T-cell (primary cell): ENCODE measurements at regions not wholly inside any gene's neighbourhood (a gene's known extent, or its start where the extent isn't known, plus 50 kb on each side); places are given as distances from the start of the nearest gene placed in this dataset.

Experiments used
- ATAC-seq, 4 experiments: fragments of 200-7000 bp in 3 of 4; fragments of 150-1000 bp in 1 of 4; cut with Tn5 transposase; replicated peaks in 1 of 4; 1 replicate in 3 of 4; 2 replicates in 1 of 4; pipeline ENCODE4 v1.10.0; 2021; ENCODE audit warnings: moderate library complexity in 3 of 4, mild to moderate bottlenecking in 2 of 4, moderate number of reproducible peaks in 1 of 4
- CTCF ChIA-PET, 2 donors: fragments of 300-600 bp; sonication (Branson Sonifier 250); formaldehyde crosslinking; loops; one replicate each; lab custom pipeline; 2022; ENCODE audit warnings: antibody characterized with exemption in 2 of 2; lab: Charles Lee
- POLR2A ChIA-PET, 2 donors: fragments of 300-600 bp; sonication (Branson Sonifier 250); formaldehyde crosslinking; loops; one replicate each; lab custom pipeline; 2022; ENCODE audit warnings: antibody characterized with exemption in 2 of 2; lab: Charles Lee
- DNase-seq, 35 experiments: peaks; one replicate each; pipeline versions ENCODE4 v3.0.0 to v3.0.0-alpha.2; 2013 to 2023
- H3K27ac ChIP-seq: one replicate; pipeline ENCODE4 v1.5.1; 2013; ENCODE audit warnings: low read length
- H3K27me3 ChIP-seq, 2 experiments: replicated peaks in 1 of 2; 1 replicate in 1 of 2; 2 replicates in 1 of 2; pipeline versions ENCODE4 v1.6.1 to v1.7.0; 2013; ENCODE audit warnings: low read length in 1 of 2, mixed read lengths in 1 of 2; ENCODE audit not compliant: control insufficient read depth in 2 of 2, insufficient read depth in 2 of 2; ENCODE audit errors: extremely low read depth in 1 of 2
- H3K36me3 ChIP-seq, 2 donors: 1 replicate in 1 of 2; 2 replicates in 1 of 2; pipeline versions ENCODE4 v1.6.1 to v1.7.0; 2013; ENCODE audit warnings: low read length in 1 of 2; ENCODE audit not compliant: control insufficient read depth in 2 of 2, insufficient read depth in 1 of 2; ENCODE audit errors: extremely low read depth in 1 of 2
- H3K4me1 ChIP-seq, 2 experiments: 1 replicate in 1 of 2; 2 replicates in 1 of 2; pipeline versions ENCODE4 v1.6.1 to v1.7.0; 2013; ENCODE audit warnings: low read length in 2 of 2, mixed read lengths in 1 of 2; ENCODE audit not compliant: insufficient read depth in 2 of 2, control insufficient read depth in 1 of 2; ENCODE audit errors: extremely low read depth in 1 of 2
- H3K4me3 ChIP-seq, 2 donors: 1 replicate in 1 of 2; 2 replicates in 1 of 2; pipeline versions ENCODE4 v1.5.1 to v1.7.0; 2013; ENCODE audit warnings: mild to moderate bottlenecking in 2 of 2, low read length in 1 of 2, moderate library complexity in 1 of 2; ENCODE audit not compliant: control insufficient read depth in 1 of 2; ENCODE audit errors: extremely low read depth in 1 of 2
- H3K9me3 ChIP-seq: 2 replicates; pipeline ENCODE4 v1.7.0; 2013
- H3K27ac Mint-ChIP-seq, 2 donors: one replicate each; pipeline ENCODE4 v1.8.0; 2020 to 2021; ENCODE audit warnings: mild to moderate bottlenecking in 2 of 2, mixed read lengths in 2 of 2
- H3K27me3 Mint-ChIP-seq, 2 donors: one replicate each; pipeline ENCODE4 v1.8.0; 2021 to 2022; ENCODE audit warnings: mixed read lengths in 2 of 2
- H3K36me3 Mint-ChIP-seq: one replicate; pipeline ENCODE4 v1.8.0; 2021; ENCODE audit warnings: mixed read lengths
- H3K4me1 Mint-ChIP-seq, 3 donors: one replicate each; pipeline ENCODE4 v1.8.0; 2020 to 2022; ENCODE audit warnings: mixed read lengths in 3 of 3, mild to moderate bottlenecking in 1 of 3
- H3K4me3 Mint-ChIP-seq, 3 donors: one replicate each; pipeline ENCODE4 v1.8.0; 2020 to 2022; ENCODE audit warnings: mild to moderate bottlenecking in 3 of 3, mixed read lengths in 3 of 3, moderate library complexity in 3 of 3
- H3K9me3 Mint-ChIP-seq, 3 donors: one replicate each; pipeline ENCODE4 v1.8.0; 2020 to 2022; ENCODE audit warnings: mixed read lengths in 3 of 3
- WGBS: methylation state at CpG from one replicate; pipeline ENCODE4 v1.1.5; 2013; ENCODE audit warnings: missing lambda C conversion rate; ENCODE audit not compliant: insufficient coverage; 5-methylcytosine and 5-hydroxymethylcytosine counted together

- H3K4me3 Mint-ChIP-seq: no peak overlapping the region
- no peak for ATAC-seq
- 17% methylated on average over 1 of the region's 2 CpGs for WGBS
- Histone ChIP-seq H3K27ac (no peak overlapping the region), H3K4me1 (no peaks in the 10 kb centered on the region), H3K9me3 (no peaks in the 10 kb centered on the region), H3K4me3 (no peak overlapping the region), H3K36me3 (no peaks in the 10 kb centered on the region), H3K27me3 (peaks cover 0 to 31% of the 10 kb centered on the region in 2 experiments)
- CTCF ChIA-PET: no interaction called here
- H3K36me3 Mint-ChIP-seq: no peaks in the 10 kb centered on the region
- H3K9me3 Mint-ChIP-seq: peaks cover 0 to 8% (median 0%) of the 10 kb centered on the region in 3 donors
- POLR2A ChIA-PET: no interaction called here
- H3K4me1 Mint-ChIP-seq: no peaks in the 10 kb centered on the region
- no peak for DNase-seq
- H3K27me3 Mint-ChIP-seq: peaks cover 16 to 22% of the 10 kb centered on the region in 2 donors
- H3K27ac Mint-ChIP-seq: no peak overlapping the region
Observed at GRCh38 chr17:45680360-45680759, 103.8 kb upstream of the CRHR1 start.

- H3K27me3 Mint-ChIP-seq: peaks cover 13 to 23% of the 10 kb centered on the region in 2 donors
- H3K36me3 Mint-ChIP-seq: no peaks in the 10 kb centered on the region
- Histone ChIP-seq H3K4me3 (no peak overlapping the region), H3K27me3 (peaks cover 0 to 36% of the 10 kb centered on the region in 2 experiments), H3K27ac (no peak overlapping the region), H3K36me3 (no peaks in the 10 kb centered on the region), H3K9me3 (no peaks in the 10 kb centered on the region), H3K4me1 (no peaks in the 10 kb centered on the region)
- H3K27ac Mint-ChIP-seq: no peak overlapping the region
- ATAC-seq: no peak
- no peak for DNase-seq
- POLR2A ChIA-PET: no interaction called here
- CTCF ChIA-PET: no interaction called here
- H3K4me1 Mint-ChIP-seq: no peaks in the 10 kb centered on the region
- peaks cover 0 to 3% (median 0%) of the 10 kb centered on the region in 3 donors for H3K9me3 Mint-ChIP-seq
- H3K4me3 Mint-ChIP-seq: no peak overlapping the region
- WGBS: 100% methylated on average over 2 of the region's 9 CpGs
Observed at GRCh38 chr17:45681706-45682105, 102.4 kb upstream of the CRHR1 start.

- no peak for DNase-seq
- Histone ChIP-seq H3K36me3 (no peaks in the 10 kb centered on the region), H3K9me3 (no peaks in the 10 kb centered on the region), H3K4me1 (no peaks in the 10 kb centered on the region), H3K4me3 (no peak overlapping the region), H3K27me3 (peaks cover 2 to 32% of the 10 kb centered on the region in 2 experiments), H3K27ac (no peak overlapping the region)
- ATAC-seq: no peak
- peaks cover 24 to 30% of the 10 kb centered on the region in 2 donors for H3K27me3 Mint-ChIP-seq
- H3K9me3 Mint-ChIP-seq: no peaks in the 10 kb centered on the region
- no peak overlapping the region for H3K4me3 Mint-ChIP-seq
- no peak overlapping the region for H3K27ac Mint-ChIP-seq
- WGBS: 72% methylated on average over 4 of the region's 4 CpGs
- no peaks in the 10 kb centered on the region for H3K36me3 Mint-ChIP-seq
- H3K4me1 Mint-ChIP-seq: no peaks in the 10 kb centered on the region
- ChIA-PET POLR2A (interaction anchor here in 1 of 2 donors (0.6 kb wide), 1 partner anchor 1305 kb away, joined by 5 read pairs; no protein-coding TSS in a partner anchor), CTCF (no interaction called here)
Observed at GRCh38 chr17:45686250-45686649, 97.9 kb upstream of the CRHR1 start.

- Mint-ChIP-seq H3K4me3 (no peak overlapping the region), H3K36me3 (no peaks in the 10 kb centered on the region), H3K9me3 (no peaks in the 10 kb centered on the region), H3K27ac (no peak overlapping the region), H3K4me1 (no peaks in the 10 kb centered on the region), H3K27me3 (peaks cover 26 to 30% of the 10 kb centered on the region in 2 donors)
- H3K4me1 ChIP-seq: no peaks in the 10 kb centered on the region
- H3K36me3 ChIP-seq: no peaks in the 10 kb centered on the region
- CTCF ChIA-PET: interaction anchor here in 1 of 2 donors (0.7 kb wide), 1 partner anchor 333 kb away, joined by 3 read pairs; no protein-coding TSS in a partner anchor
- DNase-seq: no peak
- peaks cover 2 to 37% of the 10 kb centered on the region in 2 experiments for H3K27me3 ChIP-seq
- no peak for ATAC-seq
- no peaks in the 10 kb centered on the region for H3K9me3 ChIP-seq
- POLR2A ChIA-PET: no interaction called here
- no CpG with 5 or more reads among the region's 2 CpGs for WGBS
- no peak overlapping the region for H3K4me3 ChIP-seq
- H3K27ac ChIP-seq: no peak overlapping the region
Observed at GRCh38 chr17:45687594-45687993, 96.5 kb upstream of the CRHR1 start.

GRCh38 chr17:45688353-45688752 is 95.8 kb upstream of the CRHR1 start:
- ATAC-seq: no peak
- Mint-ChIP-seq H3K9me3 (no peaks in the 10 kb centered on the region), H3K4me1 (no peaks in the 10 kb centered on the region), H3K36me3 (no peaks in the 10 kb centered on the region), H3K27ac (no peak overlapping the region), H3K4me3 (no peak overlapping the region), H3K27me3 (peaks cover 26 to 32% of the 10 kb centered on the region in 2 donors)
- POLR2A ChIA-PET: no interaction called here
- Histone ChIP-seq H3K36me3 (no peaks in the 10 kb centered on the region), H3K4me3 (no peak overlapping the region), H3K27ac (no peak overlapping the region), H3K9me3 (no peaks in the 10 kb centered on the region), H3K4me1 (no peaks in the 10 kb centered on the region), H3K27me3 (peaks cover 2 to 39% of the 10 kb centered on the region in 2 experiments)
- CTCF ChIA-PET: interaction anchor here in 1 of 2 donors (0.7 kb wide), 1 partner anchor 332 kb away, joined by 3 read pairs; no protein-coding TSS in a partner anchor
- no peak for DNase-seq
- WGBS: 75% methylated on average over 7 of the region's 10 CpGs

GRCh38 chr17:45688820-45689219 is 95.3 kb upstream of the CRHR1 start:
- ATAC-seq (no peak), DNase-seq (no peak)
- H3K4me3 ChIP-seq: no peak overlapping the region
- Mint-ChIP-seq H3K4me1 (no peaks in the 10 kb centered on the region), H3K27me3 (peaks cover 26 to 35% of the 10 kb centered on the region in 2 donors), H3K9me3 (no peaks in the 10 kb centered on the region), H3K4me3 (no peak overlapping the region), H3K36me3 (no peaks in the 10 kb centered on the region), H3K27ac (no peak overlapping the region)
- 74% methylated on average over 5 of the region's 7 CpGs for WGBS
- no peaks in the 10 kb centered on the region for H3K9me3 ChIP-seq
- no peak overlapping the region for H3K27ac ChIP-seq
- H3K27me3 ChIP-seq: peaks cover 2 to 37% of the 10 kb centered on the region in 2 experiments
- POLR2A ChIA-PET: no interaction called here
- H3K4me1 ChIP-seq: no peaks in the 10 kb centered on the region
- H3K36me3 ChIP-seq: no peaks in the 10 kb centered on the region
- CTCF ChIA-PET: no interaction called here

- Histone ChIP-seq H3K4me1 (no peaks in the 10 kb centered on the region), H3K4me3 (no peak overlapping the region), H3K27me3 (peaks cover 2 to 35% of the 10 kb centered on the region in 2 experiments), H3K36me3 (no peaks in the 10 kb centered on the region), H3K27ac (no peak overlapping the region), H3K9me3 (no peaks in the 10 kb centered on the region)
- ChIA-PET CTCF (no interaction called here), POLR2A (no interaction called here)
- WGBS: 80% methylated on average over 3 of the region's 6 CpGs
- Mint-ChIP-seq H3K9me3 (no peaks in the 10 kb centered on the region), H3K4me1 (no peaks in the 10 kb centered on the region), H3K27ac (no peak overlapping the region), H3K36me3 (no peaks in the 10 kb centered on the region), H3K4me3 (no peak overlapping the region), H3K27me3 (peaks cover 27 to 35% of the 10 kb centered on the region in 2 donors)
- no peak for DNase-seq
- ATAC-seq: no peak
Observed at GRCh38 chr17:45689451-45689850, 94.7 kb upstream of the CRHR1 start.
